Nucleus accumbens (tissue), 56 donors: ENCODE measurements at regions not wholly inside any gene's neighbourhood (a gene's known extent, or its start where the extent isn't known, plus 50 kb on each side); places are given as distances from the start of the nearest gene placed in this dataset.
"Not testable (repeated sequence)": the region's sequence is repeated elsewhere in the genome, so short reads cannot be mapped to it uniquely, and the experiment has no call there.

Experiments used
- DNase-seq, 56 donors: peaks; one replicate each; lab custom pipeline; 2025; lab: John Stamatoyannopoulos, UW

DNA sequence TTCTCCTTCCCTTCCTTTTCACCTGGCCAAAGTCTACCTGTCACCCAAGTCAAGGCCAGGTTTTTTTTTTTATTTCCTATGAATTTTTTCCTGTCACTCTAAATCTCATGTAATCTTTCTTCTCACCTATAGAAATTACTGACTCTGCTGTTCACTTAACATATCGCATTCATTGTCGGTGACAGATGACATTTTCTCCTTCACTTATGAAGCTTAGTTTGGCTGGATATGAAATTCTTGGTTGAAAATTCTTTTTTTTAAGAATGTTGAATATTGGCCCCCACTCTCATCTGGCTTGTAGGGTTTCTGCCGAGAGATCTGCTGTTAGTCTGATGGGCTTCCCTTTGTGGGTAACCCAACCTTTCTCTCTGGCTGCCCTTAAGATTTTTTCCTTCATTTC is 142.8 kb downstream of the DYRK2 start:
- DNase-seq: not testable (repeated sequence)

DNA sequence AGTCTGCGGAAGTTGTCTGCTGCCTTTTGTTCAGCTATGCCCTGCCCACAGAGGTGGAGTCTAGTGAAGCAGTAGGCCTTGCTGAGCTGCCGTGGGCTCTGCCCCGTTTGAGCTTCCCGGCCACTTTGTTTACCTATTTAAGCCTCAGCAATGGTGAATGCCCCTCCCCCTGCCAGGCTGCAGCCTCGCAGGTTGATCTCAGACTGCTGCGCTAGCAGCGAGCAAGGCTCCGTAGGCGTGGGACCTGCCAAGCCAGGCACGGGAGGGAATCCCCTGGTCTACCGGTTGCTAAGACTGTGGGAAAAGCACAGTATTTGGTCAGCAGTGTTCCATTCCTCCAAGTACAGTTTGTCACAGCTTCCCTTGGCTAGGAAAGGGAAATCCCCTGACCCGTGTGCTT is 143.6 kb downstream of the DYRK2 start:
- no peak for DNase-seq

DNA sequence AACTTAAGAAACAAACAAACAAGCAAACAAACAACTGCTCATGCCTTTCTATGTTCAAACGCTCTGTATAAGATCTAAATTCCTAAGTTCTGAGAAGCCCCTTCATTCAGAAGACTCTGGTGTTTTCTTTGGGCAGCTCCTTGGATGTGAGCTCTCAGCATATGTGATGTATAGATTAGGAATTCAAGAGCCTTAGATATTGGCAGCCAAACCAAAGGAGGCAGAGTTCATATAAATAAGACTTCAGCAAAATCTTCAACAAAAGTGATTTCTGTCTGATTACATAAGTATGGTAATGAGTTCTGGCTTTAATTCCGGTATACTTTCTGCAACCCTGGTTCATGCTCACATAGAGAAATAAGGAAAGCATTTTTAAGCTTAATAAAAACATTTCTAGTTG is 145.6 kb downstream of the DYRK2 start:
- no peak for DNase-seq

DNA sequence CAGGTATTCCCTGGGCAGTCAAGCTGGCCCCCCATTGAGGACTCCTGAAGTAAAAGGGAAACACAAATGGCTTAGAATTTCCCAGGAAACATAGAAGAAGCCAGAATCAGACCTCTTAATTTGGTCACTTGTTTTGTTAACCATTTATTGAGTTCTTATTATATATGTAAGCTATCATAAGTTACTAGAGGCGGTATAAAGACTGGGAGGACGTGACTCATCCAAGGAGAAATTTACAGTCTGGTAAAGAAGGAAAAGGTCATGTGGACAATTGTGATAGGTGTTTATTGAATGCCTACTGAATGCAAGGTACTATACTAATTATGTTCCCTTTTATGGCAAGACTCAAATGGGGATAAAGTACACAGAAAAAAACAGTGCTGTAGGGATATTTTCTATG is 146.7 kb downstream of the DYRK2 start:
- DNase-seq: no peak

DNA sequence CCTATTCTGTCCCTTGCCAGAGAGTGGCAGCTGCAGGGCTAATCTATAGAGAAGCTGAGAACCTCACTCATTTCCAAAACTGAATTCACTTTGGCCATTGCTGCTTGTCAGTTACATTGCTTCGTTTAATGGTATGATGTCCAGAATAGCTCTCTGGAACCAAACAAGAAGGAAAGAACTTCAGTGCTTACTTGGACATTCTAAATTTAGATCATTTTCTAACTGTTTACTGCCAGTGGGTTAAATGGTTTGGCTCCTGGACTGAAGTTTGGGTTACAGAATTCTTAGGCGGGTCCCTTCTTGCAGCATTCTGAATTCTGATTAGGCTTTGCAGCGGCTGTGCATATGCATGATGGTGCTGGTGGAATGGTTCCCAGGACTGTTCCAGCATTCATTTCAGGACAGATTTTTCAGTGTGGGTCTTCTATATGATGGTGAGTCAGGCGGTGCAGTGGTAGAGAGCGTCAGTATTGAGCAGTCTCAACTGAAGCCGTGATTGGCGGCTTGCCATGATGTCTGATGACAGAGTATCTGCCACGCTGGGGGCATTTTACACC is 148.7 kb downstream of the DYRK2 start:
- peak in 2 of 56 donors; percentile 0 to 45 for DNase-seq

DNA sequence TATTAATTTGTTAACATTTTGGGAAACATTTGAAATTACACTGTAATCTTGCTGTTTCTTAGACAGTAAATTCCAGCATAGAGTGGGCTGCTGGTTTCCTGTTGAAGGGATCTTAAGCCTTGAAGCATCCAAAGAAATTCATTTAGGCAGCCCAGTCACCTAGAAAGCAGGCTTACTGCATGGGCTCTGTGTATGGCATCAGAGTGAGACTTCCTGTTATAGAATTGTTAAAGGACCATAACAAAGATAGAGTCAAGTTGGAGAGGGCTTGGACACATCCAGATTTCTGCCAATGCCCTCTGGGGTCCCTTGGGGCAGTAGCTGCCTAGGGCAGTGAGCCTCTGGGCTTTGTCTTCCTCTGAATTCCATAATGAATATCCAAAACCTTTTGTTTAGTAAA is 149.2 kb downstream of the DYRK2 start:
- DNase-seq: no peak

DNA sequence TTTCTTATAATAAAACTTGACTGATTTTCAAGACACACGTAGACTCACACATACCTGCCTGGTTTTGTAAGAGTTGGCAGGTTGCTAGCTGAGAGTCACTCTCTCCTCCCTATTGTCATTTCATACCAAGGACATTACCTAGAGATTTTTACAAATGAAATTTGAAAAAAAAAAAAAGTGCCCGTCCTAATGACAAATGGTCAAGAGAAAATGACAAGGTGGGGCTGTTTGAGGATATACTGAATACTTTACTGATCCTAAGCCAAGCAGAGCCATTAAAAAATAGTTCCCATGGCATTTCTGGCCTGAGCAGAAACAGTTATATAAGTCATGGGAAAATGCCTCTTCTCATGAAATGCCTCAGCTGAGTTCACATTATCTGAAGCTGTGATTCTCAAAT is 150.2 kb downstream of the DYRK2 start:
- DNase-seq: no peak

DNA sequence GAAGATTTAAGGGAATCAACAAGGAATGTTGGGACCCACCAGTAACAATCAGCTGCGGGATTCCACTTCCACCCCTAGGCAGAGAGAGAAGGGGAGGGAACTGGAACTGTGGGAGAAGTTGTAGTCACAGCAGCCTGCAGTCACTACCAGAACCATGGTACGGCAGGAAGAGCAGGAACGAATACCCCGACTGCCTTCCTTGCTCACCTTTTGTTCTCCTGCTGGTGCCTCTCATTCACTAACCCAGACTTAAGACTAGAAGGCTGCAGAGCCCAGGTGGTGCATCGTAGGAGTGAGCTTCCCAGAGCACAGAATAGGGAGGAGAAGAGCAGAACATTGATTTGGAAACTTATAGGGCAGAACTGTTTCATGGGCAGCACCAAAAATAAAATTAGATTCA is 154.2 kb downstream of the DYRK2 start:
- no peak for DNase-seq

DNA sequence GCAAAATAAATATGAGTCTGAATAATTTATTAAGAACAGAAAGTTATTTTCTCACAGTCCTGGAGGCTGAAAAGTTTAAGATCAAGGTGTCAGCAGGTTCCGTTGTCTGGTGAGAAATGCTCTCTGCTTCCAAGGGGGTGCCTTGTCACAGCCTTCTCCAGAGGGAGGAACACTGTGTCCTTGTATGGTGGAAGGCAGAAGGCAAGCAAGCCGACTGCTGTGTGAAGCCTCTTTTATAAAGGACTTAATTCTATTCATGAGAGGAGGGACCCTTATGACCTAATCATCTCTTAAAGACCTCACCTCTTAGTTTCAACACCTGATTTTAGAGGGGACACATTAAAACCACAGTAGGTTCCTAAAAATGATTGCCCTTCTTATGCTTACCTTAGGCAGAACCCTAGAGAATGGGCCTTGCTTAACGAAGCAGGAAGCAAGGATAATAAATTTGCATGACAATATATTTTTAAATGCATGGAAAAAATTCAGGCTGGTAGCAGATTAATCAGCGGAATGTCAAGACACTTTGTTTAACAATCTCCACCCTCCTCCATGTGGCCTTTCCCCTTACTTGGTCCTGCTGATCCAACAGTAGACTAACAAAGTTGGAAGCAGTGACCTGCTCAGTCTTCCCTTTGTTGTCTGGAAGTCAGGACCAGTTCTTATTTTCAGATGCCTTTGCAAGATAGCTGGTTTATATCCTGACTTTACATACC is 154.9 kb downstream of the DYRK2 start:
- DNase-seq: no peak

DNA sequence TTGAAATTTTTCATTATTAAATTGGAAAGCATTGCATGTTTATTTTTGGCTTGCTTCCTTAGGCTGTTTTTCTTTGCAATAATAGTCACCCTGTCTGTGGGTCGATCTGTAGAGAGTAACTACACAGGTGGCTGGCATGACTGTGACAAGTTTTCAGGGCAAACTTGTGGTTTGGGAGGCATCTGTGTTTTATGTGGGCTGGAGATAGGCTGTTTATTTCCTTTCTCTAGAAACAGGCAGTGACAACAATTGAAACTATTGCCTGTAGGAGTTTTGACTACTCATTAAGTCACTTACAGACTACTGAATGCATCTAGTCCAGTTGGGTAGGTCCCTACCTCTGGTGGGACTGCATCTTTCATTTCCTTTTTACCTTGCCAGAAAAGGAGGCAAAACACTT is 155.6 kb downstream of the DYRK2 start:
- no peak for DNase-seq

DNA sequence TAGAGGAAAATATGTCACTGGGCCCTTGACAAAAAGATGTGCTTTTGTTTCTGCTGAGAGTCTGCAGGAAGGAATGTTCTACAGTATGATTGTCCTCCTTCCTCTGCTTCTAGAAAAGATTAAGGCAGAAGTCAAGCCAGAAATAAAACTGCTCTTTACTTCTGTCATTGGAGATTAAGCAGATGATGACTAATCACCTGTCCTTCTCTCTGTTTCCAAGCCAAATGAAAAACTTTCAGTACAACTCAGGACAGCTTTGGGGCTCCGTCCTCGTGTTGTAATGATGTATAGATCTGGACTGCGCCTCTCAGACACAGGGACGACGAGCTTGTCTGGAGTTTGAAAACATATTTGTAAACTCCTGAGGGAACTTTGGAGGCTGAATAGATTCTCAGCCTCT is 159.3 kb downstream of the DYRK2 start:
- no peak for DNase-seq

DNA sequence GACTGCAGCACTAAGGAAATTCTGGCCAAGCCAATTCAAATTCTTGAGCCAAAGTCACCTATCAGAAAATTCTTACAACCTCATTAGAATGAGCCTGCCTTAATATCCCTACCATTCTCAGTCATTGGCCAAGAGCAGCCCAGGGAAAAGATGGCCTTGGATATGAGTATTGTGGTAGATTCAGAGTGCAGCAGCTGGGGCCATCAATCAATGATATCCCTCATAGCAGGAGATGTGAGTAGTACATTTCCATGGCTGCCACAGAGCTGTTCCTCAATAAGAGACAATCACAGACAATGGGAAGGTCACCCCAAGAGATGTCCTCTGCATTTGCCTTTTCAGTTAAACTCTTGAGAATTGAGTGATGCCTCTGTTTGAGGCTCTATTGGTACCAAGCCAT is 161.6 kb downstream of the DYRK2 start:
- DNase-seq: no peak

DNA sequence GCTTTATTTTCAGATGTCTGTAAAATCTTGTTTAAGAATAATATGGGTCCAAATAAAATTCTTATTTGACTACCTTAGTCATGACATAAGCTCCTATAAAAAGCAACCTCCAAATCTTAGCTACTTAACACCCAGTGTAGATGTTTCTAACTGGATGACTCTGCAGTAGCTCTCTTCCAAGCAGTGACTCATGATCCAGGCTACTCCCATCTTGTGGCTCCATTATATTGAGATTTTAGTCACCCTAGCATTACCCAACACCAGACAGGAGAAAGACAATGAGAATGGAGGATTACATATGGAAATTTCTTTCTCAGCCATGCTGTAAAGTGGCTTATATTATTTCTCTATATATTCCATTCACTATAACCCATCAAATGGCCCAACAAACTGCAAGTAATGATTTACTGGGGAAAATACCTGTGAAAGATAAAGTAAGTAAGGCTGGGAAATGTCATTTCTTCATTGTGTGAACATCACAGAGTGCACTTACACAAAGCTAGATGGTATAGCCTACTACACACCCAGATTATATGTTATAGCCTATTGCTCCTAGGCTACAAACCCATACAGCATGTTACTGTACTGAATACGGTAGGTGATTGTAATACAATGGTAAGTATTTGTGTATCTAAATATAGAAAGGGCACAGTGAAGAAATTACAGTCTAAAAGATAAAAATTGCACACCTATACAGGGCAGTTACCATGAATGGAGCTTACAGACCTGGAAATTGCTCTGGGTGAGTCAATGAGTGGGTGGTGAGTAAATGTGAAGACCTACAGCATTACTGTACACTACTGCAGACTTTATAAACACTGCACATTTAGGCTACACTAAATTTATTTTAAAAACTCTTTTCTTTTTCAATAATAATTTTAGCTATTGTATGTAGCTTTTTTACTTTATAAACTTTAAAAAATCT is 163.2 kb downstream of the DYRK2 start:
- DNase-seq: no peak

DNA sequence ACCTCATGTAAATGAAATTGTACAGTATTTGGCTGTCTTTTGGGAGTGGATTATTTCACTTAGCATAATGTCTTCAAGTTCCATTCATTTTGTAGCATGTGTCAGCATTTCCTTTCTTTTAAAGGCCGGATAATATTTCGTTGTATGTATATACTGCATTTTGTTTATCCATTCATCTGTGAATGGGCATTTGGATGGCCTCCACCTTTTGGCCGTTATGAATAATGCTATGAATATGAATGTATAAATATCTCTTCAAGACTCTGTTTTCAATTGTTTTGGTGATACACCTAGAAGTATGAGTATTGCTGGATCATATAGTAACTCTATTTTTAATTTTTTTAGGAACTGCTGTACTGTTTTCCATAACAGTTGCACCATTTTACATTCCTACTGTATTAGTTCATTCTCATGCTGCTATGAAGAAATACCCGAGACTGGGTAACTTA is 164.9 kb downstream of the DYRK2 start:
- DNase-seq: no peak

DNA sequence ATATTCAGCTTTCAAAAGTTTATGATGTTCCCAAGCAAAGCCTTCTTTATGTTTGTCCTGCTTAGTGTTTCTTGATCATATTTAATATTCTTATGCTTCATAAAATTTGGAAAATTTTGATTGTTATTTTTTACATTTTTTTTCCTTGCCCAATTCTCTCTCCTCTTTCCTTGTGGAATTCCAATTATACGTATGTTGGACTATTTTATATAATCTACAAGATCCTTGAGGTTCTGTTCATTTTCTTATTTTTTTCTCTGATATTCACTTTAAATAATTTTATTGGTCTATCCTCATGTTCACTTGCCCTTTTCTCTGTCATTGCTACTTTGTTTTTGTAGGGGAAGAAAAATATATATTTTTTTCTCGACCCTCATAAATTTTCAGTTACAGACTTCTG is 167.7 kb downstream of the DYRK2 start:
- no peak for DNase-seq

DNA sequence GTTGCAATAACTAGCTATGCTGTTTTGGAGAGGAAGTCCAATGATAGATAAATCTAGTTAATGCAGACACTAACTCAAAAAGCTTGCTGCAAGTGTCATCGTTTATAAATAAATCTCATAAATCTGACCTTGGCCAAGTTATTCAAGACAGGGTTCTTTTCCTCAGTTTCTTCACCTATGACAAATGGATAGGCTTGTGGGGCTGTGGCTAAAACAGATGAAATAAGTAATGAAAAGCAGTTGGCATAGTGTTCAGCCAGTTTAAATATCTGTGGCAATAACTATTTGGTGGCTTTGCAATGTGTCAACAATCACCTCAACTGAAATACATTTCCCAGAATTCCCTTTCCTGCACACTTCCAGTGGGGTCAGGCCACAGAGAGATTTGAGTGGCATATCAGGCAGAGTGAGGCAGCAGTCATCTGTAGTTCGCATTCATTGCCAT is 169.9 kb downstream of the DYRK2 start:
- DNase-seq: no peak

DNA sequence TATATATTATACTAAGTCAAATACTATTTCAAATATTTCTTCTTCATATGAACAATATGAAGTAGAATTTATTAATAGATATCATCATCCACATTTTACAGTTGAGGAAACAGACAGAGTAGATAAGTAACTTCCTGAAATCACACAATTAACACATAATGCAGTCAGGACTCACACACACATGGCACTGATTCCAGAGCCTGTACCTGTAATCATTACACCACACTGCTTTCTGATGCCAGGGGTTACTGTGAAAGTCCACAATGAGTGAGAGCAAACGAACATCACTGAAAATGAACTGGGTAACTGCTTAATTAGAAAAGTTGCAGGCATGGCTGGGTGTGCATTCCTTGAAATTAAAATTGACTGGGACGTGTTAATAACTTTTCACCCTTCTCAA is 169.3 kb upstream of the IFNG-AS1 start:
- no peak for DNase-seq

DNA sequence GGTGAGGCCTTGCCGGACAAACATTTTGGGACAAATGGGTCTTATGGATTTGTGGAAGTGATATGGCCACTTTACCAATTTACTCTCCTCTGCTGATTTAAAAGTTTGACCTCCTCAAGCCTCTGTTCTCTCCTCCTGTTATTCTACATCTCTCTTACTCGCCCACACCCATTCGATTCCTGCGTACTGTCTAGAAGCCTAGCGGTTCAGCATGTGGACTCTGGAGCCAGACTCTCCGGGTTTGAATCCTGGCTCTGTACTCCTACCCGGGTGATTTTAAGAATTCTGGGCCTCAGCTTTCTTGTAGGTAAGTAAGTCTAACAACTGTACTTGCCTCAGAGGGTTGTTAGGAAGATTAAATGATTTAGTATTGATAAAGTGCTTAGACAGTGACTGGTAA is 168.6 kb upstream of the IFNG-AS1 start:
- no peak for DNase-seq

DNA sequence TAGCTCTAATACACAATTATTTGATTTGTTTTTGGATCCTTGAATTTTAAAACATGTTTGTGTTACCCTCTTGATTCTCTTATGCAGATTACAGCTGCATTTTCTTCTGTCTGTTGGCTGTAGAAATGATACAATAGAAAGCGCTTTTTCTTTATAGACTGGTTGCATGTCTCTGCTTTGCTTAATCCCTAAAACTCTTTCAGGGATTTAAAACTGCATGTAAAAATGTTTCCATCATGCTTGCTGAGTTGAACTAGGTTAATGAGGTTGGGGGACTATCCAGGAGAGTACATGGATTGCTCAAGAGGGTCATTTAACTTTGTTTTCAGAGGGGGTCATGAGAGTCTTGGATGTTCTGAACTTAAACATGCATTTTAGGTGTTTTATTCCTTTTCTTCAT is 166.4 kb upstream of the IFNG-AS1 start:
- no peak for DNase-seq

DNA sequence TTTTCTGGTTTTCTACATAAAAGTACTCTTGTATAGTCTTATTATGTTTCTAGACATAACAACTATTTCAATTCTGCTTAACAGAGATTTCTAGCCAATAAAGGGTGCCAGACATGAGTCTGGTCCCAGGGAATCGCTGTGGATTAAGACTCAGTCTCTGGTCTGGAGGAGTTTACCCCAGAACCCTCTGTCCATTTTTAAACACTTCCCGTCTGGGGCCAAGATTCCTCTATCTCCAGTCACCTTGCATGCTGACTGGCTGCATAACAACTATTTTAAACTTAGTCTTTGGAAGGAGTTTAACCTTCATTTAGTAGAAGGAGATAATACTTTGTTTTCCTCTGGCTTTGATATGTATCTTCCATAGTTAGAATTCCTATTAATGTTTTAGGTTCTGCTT is 163.1 kb upstream of the IFNG-AS1 start:
- no peak for DNase-seq

DNA sequence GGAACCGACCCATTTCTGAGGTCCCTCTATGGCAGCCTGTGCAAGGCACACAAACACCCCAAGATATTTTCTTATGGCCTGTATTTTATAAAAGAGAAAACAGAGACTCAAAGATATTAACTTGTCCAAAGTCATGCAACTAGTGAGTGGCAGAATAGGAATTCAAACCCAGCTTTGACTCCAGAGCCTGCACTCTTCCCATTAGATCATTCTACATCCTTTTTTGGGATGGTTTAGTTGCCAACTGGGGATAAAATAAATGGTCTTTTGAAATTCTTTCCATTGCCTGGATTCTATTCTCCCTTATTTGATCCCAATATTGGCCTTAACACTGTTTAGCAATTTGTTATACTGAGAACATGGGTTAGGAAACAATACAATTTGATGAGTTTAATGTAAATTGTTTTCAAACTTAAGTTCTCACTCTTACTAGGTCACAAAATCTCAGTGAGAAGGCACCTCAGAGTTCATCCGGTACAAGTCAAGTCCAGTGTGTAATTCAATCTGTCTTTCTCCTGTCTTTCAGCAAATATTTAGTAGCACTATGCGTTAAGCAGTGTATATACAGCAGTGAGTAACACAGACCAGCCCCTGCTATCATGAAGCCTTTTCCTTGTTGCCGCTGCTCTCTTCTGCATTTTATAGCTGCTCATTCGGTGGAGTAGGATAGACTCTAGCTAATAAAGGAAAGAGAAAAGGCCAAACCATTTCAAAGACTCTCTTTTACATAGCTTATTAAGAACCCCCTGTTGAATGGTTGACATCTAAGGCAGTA is 162.1 kb upstream of the IFNG-AS1 start:
- no peak for DNase-seq
